NOMO-1 treated with dmso at 0.1 percent for 144 hours (cell line): ENCODE measurements at regions not wholly inside any gene's neighbourhood (a gene's known extent, or its start where the extent isn't known, plus 50 kb on each side); places are given as distances from the start of the nearest gene placed in this dataset.

Experiments used
- DNase-seq: peaks from one replicate; lab custom pipeline; 2025; ENCODE audit not compliant: unreplicated experiment; lab: John Stamatoyannopoulos, UW

DNA sequence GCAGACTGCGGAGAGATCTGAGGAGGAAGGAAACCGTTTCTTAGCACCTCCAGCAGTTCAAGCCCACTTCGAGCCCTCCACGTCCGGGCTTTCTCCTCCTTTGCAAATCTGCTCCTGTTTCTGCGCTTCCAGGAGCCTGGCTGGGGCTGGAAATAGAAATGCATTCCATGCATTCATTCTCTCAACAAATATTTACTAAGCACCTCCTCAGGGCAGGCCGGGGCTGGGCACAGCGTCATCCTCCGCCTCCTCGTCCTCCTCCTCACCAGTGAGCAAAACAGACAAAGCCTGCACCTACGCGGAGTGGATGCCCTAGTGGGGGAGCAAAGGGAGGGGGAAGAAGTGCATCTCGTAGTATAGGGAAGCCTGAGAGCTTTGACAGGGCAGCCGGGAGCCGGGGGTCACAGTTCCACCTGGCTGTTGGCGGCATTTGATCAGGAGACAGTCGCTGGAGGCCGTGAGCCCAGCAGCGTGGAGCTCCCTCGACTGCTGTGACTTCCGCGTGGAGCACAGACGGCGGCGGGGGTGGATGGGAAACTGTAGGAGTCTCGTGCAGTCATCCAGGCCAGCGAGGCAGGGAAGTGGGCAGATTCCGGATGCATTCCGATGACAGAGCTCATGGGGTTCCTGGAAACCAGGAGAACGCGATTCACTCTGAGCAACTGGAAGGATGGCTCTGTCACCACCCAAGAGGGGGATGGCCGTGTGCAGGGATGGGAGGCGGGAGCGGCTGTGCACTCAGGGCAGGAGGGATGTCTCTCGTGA lies 93.5 kb downstream of the SIK1 start:
- no peak for DNase-seq

DNA sequence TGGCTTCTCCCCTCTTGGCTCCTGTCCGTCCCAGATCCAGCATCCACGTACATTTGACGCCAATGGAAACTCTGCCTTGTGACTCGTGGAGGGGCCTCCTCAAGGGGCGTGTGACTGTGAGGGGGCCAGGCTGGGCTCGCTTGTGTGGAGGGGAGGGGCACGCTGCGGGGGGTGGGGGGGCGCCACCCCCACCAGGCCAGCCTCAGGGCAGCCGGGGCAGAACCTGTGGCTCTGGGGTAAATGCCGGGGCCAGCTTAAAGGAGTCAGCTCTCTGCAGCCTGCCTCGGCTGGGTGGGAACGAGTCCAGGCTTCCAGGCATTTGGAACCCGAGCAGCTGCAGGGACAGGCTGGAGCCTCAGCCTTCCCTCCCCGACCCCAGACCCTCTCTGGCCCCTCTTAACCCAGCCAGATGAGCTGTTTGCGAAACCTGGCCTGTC lies 94.1 kb downstream of the SIK1 start:
- DNase-seq, result no peak

DNA sequence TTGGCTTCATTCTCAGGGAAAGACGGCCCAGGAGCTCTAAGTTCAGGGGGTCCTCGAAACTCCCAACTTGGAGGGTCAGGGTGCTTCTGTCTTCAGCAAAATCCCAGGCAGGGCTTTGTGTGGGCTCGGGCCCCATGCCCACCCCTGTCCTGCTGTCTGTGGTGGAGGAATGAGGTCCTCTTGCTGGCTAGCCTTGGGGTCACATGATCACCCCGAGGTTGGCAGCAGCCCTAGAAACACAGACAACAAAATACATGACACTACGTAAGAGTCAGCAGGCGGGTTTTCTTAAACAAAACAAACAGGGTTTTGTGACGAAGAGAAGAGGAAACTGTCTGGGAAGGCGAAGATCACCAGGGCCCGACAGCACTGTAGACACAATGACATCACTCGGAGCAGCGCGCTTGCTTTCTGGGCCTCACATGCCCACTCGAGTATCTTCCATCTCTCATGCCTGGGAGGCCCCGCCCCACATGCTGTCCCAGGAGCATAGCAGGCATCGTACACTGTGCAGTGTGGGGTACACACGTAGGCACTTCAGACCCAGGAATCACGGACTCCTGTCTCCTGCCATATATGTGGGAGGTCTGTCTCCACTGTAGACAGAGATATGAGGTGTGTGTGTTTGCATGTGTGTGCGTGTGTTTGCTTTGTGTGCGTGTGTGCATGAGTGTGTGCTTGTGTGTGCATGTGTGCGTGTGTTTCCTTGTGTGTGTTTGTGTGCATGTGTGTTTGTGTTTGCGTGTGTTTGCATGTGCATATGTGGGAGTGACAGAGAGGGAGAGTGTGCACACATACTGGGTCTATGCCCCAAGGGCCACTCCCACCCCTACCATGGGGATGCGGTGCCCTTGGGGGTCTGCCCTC lies 94.7 kb downstream of the SIK1 start:
- no peak for DNase-seq

DNA sequence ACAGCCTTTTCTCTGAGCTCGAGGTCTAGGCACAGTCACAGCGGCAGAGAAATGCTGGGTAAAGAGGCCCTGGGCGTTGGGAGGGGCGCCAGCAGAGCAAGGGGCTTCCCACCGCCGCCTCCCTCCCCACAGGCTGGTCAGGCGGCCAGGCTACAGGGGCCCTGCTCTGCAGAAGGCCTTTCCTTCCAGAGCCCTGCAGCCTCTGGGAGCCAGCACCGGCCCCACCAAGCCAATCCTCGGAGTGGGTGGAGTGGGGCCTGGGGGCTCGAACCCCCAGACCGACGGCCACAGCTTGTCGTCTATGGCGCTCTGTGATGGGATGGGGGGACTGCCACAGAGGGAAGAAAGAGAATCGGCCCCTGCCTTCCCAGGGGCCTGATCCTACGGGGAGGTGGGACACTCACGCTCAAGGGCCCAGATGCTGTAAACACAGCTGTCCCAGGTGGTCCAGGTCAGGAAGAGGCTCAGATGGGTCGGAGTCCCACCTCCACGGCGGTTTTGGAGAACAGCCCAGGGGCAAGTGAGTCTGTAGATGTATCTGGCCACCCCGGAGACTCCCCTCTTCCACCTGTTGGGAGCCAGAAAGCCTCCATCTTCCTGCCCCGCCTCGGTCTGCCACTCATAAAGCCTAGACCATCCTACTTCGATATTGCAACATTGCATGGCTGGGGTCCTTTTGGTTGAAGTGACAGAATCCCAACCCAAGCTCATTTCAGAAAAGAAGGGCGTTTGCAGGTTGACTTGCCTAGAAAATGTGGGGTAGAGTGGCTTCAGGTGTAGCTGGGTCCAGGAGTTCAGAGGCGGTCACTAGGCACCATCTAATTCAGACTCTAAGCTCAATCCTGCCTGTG lies 95.6 kb downstream of the SIK1 start:
- DNase-seq, result no peak

DNA sequence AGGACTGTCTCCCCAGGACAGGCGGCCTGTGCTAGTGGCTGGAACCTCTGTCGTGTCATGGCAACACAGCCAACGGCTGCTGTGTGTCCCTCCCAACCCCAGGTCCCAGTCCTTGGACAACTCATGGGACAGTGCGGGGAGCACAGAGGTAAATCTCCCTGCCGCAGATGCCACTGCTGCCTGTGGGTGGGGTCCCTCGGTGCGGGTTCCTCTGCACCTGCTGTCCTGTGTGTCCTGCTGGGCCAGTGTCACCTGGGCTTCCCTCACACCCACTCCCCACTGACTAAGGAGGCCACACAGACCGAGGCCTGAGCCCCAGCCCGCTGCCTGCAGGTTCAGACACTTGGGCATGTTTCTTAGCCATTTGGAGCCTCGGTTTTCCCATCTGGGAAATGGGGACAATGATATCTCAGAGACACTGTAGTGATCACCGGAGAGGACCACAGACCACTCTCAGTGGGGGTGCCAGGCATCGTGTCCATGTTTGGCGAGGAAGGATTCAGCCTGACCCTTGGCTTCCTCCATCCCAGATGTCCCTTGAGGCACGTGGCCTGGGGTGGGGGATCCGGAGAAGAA lies 96.5 kb downstream of the SIK1 start:
- no peak for DNase-seq

DNA sequence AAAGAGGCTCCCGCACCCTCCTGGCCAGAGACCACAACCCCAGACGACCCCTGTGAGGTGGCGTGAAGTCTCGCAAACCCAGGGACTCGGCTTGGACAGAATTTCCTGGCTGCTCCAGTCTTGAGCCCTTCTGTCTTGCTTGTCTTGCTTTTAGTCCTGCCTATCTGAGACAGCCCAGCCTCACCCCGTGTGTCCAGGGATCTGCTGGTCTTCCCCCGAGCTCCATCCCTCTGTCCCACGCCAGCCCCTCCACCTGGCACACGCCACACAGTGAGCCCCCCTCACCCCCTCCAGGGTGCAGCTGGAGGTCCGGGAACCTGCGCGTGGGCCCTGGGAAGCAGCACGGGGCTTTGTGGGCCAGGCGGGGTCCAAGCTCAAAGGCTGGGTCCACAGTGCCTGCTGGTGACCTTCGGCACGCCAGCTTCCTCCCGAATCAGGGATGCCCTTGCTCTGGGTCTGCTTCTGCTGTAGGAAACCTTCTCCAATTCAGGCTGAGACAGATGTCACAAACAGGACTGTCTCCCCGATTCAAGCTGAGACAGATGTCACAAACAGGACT lies 97.1 kb downstream of the SIK1 start:
- DNase-seq, result no peak

DNA sequence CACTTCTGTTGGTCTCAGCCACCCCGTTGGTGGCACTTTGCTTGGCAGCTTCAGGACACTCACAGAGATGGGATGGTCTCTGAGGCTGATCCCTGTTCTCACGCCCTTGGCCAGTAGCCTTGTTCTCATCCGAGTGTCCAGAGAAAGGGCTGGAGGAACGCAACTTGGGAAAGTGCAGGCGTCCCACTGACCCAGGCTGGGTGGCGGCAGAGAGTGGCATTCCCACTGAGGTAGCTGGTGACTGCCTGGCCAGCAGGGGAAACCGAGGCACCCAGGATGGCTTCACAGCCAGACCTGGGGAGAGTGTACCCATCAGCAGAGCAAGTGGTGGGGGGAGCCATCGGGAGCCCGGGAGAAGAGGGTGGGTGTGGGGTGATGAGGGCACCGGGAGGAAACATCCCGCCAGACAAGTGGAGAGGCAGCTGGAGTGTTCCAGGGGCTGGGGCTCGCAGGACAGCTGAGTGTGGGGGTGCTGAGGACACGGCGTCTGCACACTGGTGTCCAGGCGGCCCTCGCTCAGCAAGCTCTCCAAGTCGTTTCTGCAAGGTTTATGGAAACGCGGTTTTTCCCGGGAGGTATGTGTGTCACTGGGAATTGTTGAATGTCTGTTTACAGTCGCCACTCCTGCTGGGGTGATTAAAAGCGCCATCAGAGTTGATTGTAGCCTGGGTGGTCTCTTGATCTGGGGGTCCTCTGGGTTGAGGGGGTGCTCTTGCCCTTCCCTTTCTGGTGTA lies 97.8 kb downstream of the SIK1 start:
- no peak for DNase-seq

DNA sequence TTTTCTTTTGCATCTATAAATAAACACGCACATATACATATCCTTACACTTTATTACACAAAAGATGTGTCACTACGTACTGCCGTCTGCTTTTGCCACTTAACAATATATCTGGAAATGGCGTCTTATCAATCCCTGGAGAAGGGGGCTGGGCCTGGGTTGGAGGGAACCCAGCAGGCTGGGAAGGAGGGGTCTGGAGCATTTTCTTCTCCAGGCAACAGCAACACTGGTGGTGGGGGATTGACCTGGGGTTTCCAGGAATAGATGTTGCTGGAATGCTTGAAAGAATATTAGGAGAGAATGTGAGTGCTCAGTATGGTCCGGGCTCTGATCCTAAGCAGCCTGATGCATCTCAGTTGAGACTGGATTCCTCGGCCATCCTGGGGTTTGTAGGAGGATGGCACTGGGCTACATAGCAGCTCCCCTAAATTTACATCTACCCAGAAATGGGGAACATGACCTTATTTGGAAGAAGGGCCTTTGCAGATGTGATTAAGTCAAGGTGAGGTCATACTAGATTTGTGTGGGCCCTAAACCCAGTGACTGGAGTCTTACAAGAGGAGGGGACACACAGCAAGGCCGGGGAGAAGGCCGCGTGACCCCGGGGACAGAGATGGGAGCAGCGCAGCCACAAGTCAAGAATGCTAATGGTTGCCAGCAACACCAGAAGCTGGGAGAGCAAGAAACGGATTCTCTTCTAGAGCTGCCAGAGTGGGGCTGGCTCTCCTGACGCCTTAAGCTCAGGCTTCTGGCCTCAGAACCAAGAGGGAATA lies 98.6 kb downstream of the SIK1 start:
- no peak for DNase-seq

DNA sequence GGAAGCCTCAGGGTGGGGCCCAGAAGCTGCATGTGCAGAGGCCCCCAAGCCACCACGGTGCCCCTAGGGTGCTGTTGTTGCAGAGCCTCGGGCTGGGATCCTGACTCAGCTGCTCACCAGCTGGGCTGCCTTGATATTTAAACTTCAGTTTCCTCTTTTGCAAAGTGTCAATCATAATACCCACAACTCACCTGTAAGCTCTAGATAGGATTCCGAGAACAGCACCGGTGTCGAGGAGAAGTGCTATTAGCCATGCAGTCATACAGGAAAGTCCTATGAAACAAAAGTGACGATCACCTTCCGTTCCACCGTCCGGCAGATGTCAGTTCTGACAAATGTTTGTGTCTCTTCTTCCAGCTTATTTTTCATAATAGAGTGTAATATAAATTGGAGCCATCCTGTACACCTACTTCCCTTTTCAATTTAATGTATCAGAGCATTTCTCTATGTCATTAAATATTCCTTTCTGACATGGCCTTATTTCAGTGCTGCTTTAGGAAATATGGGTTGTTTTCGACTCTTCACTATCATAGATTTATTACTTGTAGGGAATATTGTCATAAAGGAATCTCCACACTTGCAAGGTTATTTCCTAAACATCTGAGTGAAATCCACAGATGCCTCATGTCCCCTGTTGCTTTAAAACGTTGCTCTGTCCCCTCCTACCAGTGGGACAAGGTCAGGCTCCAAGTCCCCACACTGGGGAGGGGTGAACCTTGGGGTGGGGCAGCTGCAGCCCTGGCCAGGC lies 100.8 kb downstream of the SIK1 start:
- DNase-seq, result no peak

DNA sequence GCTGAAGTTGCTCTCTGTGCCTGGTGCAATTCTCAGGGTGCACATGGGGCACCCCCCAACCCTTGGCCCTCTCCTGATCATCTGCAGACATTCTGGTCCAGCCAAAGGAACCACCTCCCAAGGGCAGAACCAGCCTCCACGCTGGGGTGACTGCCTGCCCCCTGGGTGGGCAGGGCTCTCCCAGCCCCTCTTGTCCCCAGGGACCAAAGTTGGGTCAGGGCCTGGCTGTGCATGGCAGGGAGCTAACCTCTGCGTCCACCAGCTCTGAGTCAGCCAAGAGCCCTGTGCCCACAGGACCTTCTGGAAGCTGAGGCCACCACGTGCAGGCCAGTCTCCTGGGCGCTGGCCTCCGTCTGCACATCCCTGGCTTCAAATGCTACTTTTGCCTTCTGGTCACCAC lies 101.9 kb downstream of the SIK1 start:
- no peak for DNase-seq

DNA sequence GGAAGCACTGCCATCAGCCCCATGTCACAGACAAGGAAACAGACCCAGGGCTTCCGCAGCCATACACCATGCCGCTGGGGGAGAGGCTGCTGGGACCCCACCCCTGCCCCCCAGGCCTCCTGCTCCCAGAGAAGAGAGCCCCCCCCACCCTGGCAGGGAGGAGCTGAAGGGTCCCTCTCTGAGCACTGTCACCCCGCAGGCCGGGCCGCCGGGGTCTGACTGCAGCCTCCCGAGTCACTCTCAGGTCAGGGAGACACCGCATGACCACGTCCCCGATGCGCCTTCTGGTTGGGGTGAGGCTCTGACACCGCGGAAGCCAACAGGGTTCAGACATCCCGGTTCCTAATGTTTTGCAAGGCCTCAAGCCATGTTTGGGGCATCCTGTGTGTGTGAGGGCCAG lies 102.3 kb downstream of the SIK1 start:
- DNase-seq, result no peak

DNA sequence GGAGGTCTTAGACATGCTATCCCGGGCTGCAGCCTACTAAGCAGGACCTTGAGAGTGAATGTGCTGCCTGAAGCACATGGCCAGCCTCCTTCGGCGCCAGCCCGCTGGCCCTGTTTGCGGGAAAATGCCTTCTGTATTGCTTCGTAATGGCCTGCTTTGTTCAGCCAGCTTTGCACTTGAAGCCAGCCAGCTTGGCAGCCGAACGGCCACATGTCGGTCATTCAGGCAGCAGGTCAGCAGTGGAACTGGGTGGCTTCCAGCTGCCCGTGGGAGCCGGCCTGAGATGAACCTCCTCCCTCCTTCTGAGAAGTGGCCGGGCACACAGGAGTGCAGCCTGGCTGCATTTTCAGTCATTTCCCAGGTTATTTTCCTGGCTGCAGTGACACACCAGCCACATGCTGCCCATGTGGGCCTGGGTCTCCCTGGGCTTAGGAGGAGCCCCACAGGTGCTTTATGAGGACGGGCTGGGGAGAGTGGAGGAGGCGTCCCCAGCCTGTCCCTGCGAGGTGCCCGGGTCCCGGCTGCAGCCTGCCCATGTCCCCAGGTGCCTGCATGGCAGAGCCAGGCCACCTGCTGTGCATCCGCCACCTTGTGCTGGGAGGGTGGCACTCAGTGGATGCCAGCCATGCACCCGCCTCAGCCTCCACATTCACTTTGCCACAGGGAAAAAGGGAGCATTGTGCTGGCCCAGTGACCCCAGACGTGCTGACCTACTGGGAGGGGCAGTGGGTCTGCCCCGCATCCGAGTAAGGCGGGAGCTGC lies 103.5 kb downstream of the SIK1 start:
- DNase-seq, result no peak

DNA sequence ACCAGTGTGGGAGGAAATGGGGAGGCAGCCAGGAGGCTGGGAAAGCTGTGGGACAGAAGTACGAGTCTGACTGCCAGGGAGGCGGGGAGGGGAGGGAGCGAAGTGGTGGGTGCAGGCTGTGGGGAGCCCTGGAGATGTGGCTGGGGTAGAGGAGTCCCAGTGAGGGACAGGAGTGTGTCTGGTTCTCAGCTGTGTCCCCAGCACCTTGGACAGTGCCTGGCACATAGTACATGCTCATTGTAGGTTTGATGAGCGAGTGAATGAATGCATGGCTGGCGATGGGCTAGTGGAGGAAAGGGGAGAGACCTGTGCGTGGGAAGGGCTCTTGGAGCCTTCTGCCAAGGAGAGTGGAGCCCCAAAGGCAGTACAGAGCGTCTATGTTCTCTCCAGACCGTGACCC lies 104.1 kb downstream of the SIK1 start:
- no peak for DNase-seq

DNA sequence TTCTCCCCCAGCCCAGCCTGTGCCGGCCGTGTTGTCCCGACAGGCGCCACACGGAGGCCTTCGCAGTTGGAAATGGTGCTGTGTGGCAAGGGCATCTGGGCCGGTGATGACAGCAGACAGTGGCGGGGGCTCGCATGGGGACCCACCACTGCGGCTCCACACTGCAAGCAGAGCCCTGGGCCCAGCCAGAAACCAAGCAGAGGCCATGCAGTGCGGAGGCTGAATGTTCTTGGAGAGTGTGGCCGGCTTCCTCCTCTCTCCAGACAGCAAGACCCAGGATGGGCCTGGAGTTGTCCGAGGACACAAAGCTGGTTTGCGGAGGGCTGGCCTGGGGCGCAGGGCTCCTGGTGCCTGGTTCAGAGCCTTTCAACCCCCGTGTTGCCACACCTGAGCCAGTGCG lies 104.6 kb downstream of the SIK1 start:
- DNase-seq, result no peak

DNA sequence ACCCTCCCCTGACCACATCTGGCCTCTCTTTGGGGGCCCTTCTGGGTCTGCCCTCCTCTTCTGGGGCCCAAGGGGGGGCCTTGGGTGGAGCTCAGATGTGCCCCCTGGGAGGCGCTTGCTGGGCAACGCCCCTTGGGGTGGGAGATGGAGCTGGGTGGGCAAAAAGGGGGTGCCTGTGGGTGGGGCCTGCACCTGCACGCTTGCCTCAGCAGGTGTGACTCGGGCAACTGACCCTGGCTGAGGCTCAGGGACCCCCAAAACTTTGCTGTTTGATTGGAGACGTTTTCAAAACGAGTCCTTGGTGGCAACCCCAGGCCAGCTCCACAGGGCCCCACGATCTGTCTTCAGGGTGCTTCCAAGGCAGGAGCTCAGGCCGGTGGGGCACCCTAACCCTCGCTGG lies 105.3 kb downstream of the SIK1 start:
- no peak for DNase-seq

DNA sequence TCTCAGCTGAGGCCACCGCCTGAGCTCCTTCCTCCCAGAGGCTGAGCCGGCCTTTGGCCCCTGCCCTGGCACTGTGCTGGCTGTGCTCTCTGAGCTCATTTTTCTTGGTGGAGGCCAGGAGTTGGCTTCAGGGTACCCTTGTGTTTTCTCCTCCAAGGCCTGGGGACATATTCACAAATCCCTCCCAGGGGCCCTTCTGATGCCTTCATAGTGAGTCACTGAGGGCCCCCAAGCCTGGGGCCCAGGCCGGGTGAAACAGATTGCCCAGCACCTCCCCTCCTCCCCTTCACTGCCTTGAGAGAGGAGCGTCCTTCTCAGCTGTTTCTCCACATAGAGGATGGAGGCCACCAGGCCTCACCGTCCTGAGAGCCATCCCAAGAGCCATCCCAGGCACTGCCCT lies 105.8 kb downstream of the SIK1 start:
- DNase-seq, result no peak

DNA sequence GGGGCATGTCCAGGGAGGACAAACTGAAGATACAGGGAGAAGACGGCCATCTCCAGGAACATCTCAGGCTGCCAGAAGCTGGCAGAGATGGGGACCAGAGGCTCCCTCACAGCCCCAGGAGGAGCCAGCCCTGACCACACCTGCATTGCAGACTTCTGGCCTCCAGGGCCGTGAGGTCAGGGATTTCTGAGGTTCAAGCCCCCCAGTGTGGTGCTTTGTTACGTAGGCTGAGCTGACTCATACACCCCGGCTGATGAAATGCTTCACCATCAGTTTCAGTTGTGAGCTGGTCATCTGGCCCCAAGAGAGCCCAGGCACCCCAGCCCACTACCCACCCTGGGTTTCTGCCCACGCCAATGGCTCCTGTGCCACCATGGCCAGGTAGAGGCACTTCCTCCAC lies 106.4 kb downstream of the SIK1 start:
- no peak for DNase-seq
